GM06990 (cell line): ENCODE measurements at regions not wholly inside any gene's neighbourhood (a gene's known extent, or its start where the extent isn't known, plus 50 kb on each side); places are given as distances from the start of the nearest gene placed in this dataset.
"Not testable (repeated sequence)": the region's sequence is repeated elsewhere in the genome, so short reads cannot be mapped to it uniquely, and the experiment has no call there.

Experiments used
- DNase-seq: peaks from one replicate; pipeline ENCODE4 v3.0.0-alpha.2; 2011; ENCODE audit not compliant: insufficient read length; ENCODE audit errors: extremely low read depth
- H3K27me3 ChIP-seq: replicated peaks from 2 replicates; pipeline ENCODE4 v1.6.0; 2011; ENCODE audit warnings: low read length; ENCODE audit not compliant: control insufficient read depth, insufficient read depth
- H3K36me3 ChIP-seq: 2 replicates; pipeline ENCODE4 v1.5.1; 2011; ENCODE audit warnings: low read length; ENCODE audit not compliant: control insufficient read depth, insufficient read depth
- H3K4me3 ChIP-seq: replicated peaks from 2 replicates; pipeline ENCODE4 v1.5.1; 2011; ENCODE audit warnings: low read depth, mild to moderate bottlenecking, control low read depth, low read length
- CTCF ChIP-seq: IDR thresholded peaks from 2 replicates; pipeline ENCODE4 v1.5.1; 2011; ENCODE audit warnings: low read length, control low read depth, mild to moderate bottlenecking, inconsistent platforms; ENCODE audit not compliant: insufficient read depth, poor library complexity, severe bottlenecking

DNA sequence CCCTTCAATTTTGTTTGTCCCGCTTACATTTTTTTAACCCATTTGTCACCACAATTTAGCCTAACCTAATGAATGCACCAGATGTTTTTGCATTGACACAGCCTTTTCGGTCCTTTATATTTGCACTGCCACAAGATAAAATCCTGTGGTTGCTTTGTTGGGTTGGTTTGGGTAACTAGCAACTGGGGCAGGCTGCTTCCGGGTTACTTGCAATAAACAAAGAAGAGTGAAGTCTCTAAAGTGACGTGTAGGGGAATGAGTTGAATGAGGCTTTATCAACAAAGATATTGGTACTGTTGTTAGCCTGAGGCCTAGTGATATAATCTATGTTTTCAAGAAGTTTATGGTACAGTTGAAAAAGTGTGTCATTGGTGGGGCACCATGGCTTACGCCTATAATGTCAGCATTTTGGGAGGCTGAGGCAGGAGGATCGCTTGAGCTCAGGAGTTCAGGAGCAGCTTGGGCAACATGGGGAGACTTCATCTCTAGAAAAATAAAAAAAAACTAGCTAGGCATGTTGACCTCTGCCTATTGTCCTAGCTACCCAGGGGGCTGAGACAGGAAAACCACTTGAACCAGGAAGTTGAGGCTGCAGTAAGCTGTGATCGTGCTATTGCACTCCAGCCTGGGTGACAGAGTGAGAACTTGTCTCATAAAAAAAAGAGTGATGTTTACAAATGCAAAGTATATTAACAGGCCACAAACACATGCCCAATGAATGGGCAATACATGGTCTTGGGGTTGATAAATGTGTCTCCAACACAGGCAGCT is 121.8 kb downstream of the OXSM start:
- peak; percentile 0 for TF ChIP-seq CTCF
- H3K36me3 ChIP-seq, result no peaks in the 10 kb centered on the region
- no peak for DNase-seq
- H3K4me3 ChIP-seq, result no peak overlapping the region
- no peaks in the 10 kb centered on the region for H3K27me3 ChIP-seq

DNA sequence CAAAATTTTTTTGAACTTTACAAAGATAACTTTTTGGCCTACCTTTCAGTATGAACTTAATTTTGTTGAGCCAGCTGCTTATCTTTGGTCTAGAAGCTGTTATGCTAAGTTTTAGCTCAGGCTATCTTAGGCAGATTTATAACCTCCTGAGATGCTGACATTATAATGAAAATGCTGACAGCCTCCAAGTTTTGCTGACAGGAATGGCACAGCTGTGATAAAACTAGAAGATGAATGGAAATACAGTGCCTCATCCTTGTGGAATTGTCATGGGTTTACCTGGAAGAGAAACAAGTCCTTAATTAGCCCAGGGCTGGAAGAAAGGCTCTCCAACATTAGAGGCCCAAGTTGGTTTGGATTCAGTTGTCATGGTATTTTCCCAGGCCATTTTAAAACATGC is 123.3 kb downstream of the OXSM start:
- no peak for DNase-seq
- H3K4me3 ChIP-seq, result no peak overlapping the region
- H3K36me3 ChIP-seq, result no peaks in the 10 kb centered on the region
- no peaks in the 10 kb centered on the region for H3K27me3 ChIP-seq
- no peak for TF ChIP-seq CTCF

- H3K4me3 ChIP-seq, result no peak overlapping the region
- H3K36me3 ChIP-seq, result no peaks in the 10 kb centered on the region
- no peaks in the 10 kb centered on the region for H3K27me3 ChIP-seq
- TF ChIP-seq CTCF, result no peak
- DNase-seq, result no peak
Measured at GRCh38 chr3:25915673-25916072, 125.8 kb downstream of the OXSM start.

GRCh38 chr3:25916321-25916720 is 126.4 kb downstream of the OXSM start:
- Histone ChIP-seq H3K4me3 (no peak overlapping the region), H3K27me3 (no peaks in the 10 kb centered on the region), H3K36me3 (no peaks in the 10 kb centered on the region)
- TF ChIP-seq CTCF, result no peak
- no peak for DNase-seq

GRCh38 chr3:25931967-25932366 is 142.1 kb downstream of the OXSM start:
- not testable (repeated sequence) for DNase-seq, H3K27me3 ChIP-seq

DNA sequence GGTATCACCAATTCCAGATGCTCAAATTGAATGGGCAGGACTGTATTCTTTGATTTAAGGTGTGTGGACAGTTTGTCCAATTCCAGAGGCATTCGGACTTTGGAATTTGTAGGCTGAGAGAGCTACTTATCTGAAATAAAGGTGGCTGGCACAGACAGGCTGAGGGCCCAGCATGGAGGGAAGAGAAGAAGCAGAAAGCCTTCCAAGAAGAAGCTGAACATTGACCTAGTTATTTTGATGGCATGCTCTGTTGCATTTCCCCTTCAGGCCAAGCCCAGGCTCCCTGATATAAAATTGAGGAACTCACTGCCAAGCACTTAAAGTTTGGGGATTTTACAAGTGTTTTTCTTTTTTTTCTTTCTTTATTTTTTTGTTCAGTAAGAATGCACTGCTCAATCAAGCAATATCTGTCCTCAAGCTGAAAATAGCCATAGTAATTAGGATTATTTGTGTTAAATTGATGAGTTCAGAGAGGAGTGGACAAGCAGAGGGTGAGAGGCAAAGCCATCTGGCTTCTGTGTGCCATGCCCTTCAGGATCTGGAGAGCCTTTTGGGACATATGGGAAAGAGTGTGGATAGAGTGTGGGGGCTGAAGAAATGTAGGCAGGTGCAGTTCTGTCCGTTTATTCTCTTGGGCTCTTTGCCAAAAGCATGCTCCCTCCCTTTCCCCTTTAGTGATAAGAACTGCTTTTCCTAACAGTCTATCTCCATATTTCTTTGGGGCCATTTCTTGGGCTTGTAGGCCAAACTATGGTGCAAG is 148.9 kb downstream of the OXSM start:
- Histone ChIP-seq H3K36me3 (no peaks in the 10 kb centered on the region), H3K4me3 (no peak overlapping the region), H3K27me3 (no peaks in the 10 kb centered on the region)
- TF ChIP-seq CTCF, result no peak
- DNase-seq, result no peak

More at GRCh38 chr3:25931967-25932366, 142.1 kb downstream of the OXSM start:
- H3K4me3 ChIP-seq, H3K36me3 ChIP-seq: not testable (repeated sequence)
